Esophagus squamous epithelium (tissue), 5 donors: ENCODE measurements at regions not wholly inside any gene's neighbourhood (a gene's known extent, or its start where the extent isn't known, plus 50 kb on each side); places are given as distances from the start of the nearest gene placed in this dataset.

Experiments used
- DNase-seq: peaks from one replicate; lab custom pipeline; 2025; lab: John Stamatoyannopoulos, UW
- H3K27ac ChIP-seq, 4 donors: fragments of 200-600 bp; sonication (generic); one replicate each; pipeline ENCODE4 v1.5.1; 2016 to 2019; ENCODE audit warnings: mild to moderate bottlenecking in 1 of 4
- H3K27me3 ChIP-seq, 4 donors: fragments of 200-600 bp; sonication (generic); 1 replicate in 3 of 4; 2 replicates in 1 of 4; pipeline versions ENCODE4 v1.5.1 to v1.6.0; 2017 to 2021; ENCODE audit warnings: antibody characterized with exemption in 1 of 4
- H3K36me3 ChIP-seq, 3 donors: fragments of 200-600 bp; sonication (generic); one replicate each; pipeline ENCODE4 v1.5.1; 2016 to 2019
- H3K4me1 ChIP-seq, 3 donors: fragments of 200-600 bp; sonication (generic); one replicate each; pipeline ENCODE4 v1.5.1; 2017 to 2019
- H3K4me3 ChIP-seq, 4 donors: fragments of 200-600 bp; sonication (generic); 1 replicate in 3 of 4; 2 replicates in 1 of 4; pipeline ENCODE4 v1.5.1; 2016 to 2019; ENCODE audit warnings: mild to moderate bottlenecking in 2 of 4, moderate library complexity in 1 of 4
- H3K9me3 ChIP-seq, 3 donors: fragments of 200-600 bp; sonication (generic); one replicate each; pipeline ENCODE4 v1.5.1; 2016 to 2019
- CTCF ChIP-seq, 6 experiments: fragments of 450-650 bp in 4 of 6; fragments of 200-600 bp in 2 of 6; sonication (generic) in 2 of 6; IDR thresholded peaks; one replicate each; pipeline ENCODE4 v1.5.1; 2016 to 2019; ENCODE audit warnings: antibody characterized with exemption in 6 of 6, mild to moderate bottlenecking in 4 of 6, moderate library complexity in 4 of 6
- POLR2A ChIP-seq, 4 donors: fragments of 450-650 bp; IDR thresholded peaks; one replicate each; pipeline ENCODE4 v1.6.1; 2017; ENCODE audit warnings: antibody characterized with exemption in 4 of 4, mild to moderate bottlenecking in 4 of 4, moderate library complexity in 3 of 4
- whole genome bisulfite sequencing, 2 donors: methylation state at CpG; one replicate each; pipeline ENCODE4 v1.1.5; 2018; 5-methylcytosine and 5-hydroxymethylcytosine counted together
- intact Hi-C: fragments of 100-400 bp; cut with DNase I; formaldehyde crosslinking; loops from one replicate; pipeline ENCODE4 v1.15.0; 2022
- donor health status: DM: yes; HTN: yes; CAD: no.

GRCh38 chr20:40333591-40333990, 355.4 kb downstream of the MAFB start:
- no peak overlapping the region for H3K4me3 ChIP-seq
- intact Hi-C loops = no loop called here
- H3K27ac ChIP-seq = no peak overlapping the region
- no peak for DNase-seq
- no peaks in the 10 kb centered on the region for H3K27me3 ChIP-seq
- H3K4me1 ChIP-seq = peaks cover 3 to 27% (median 7%) of the 10 kb centered on the region in 3 donors
- TF ChIP-seq CTCF (IDR thresholded peaks at IDR 0.05) (no peak), POLR2A (IDR thresholded peaks at IDR 0.05) (no peak)
- no peaks in the 10 kb centered on the region for H3K36me3 ChIP-seq
- WGBS, 2 donors = 81 to 83% methylated on average over 2 of the region's 2 CpGs
- no peaks in the 10 kb centered on the region for H3K9me3 ChIP-seq

GRCh38 chr20:40331807-40332560, 357.1 kb downstream of the MAFB start:
- 22 to 50% methylated on average over 7 to 8 of the region's 9 CpGs for WGBS, 2 donors
- peak overlapping the region in 2 of 4 donors; percentile 11 to 40 for H3K27ac ChIP-seq
- DNase-seq = no peak
- H3K36me3 ChIP-seq = no peaks in the 10 kb centered on the region
- H3K4me3 ChIP-seq = no peak overlapping the region
- no peaks in the 10 kb centered on the region for H3K27me3 ChIP-seq
- intact Hi-C loops = no loop called here
- TF ChIP-seq POLR2A (IDR thresholded peaks at IDR 0.05) (no peak), CTCF (IDR thresholded peaks at IDR 0.05) (peak in 3 of 6 experiments; percentile 8 to 49 (median 37))
- H3K9me3 ChIP-seq = no peaks in the 10 kb centered on the region
- H3K4me1 ChIP-seq = peaks cover 3 to 30% (median 7%) of the 10 kb centered on the region in 3 donors

- peaks cover 3 to 37% (median 7%) of the 10 kb centered on the region in 3 donors for H3K4me1 ChIP-seq
- H3K4me3 ChIP-seq = no peak overlapping the region
- TF ChIP-seq POLR2A (IDR thresholded peaks at IDR 0.05) = no peak
- no peak for TF ChIP-seq CTCF (IDR thresholded peaks at IDR 0.05)
- peak overlapping the region in 2 of 4 donors; percentile 11 to 40 for H3K27ac ChIP-seq
- H3K36me3 ChIP-seq = no peaks in the 10 kb centered on the region
- intact Hi-C loops = no loop called here
- DNase-seq = no peak
- no peaks in the 10 kb centered on the region for H3K27me3 ChIP-seq
- H3K9me3 ChIP-seq = no peaks in the 10 kb centered on the region
- 77 to 81% methylated on average over 3 of the region's 3 CpGs for WGBS, 2 donors
Measured at GRCh38 chr20:40331249-40331648, 357.8 kb downstream of the MAFB start.

GRCh38 chr20:40329321-40329720, 359.7 kb downstream of the MAFB start:
- Histone ChIP-seq H3K4me1 (peaks cover 3 to 37% (median 7%) of the 10 kb centered on the region in 3 donors), H3K27ac (no peak overlapping the region), H3K27me3 (no peaks in the 10 kb centered on the region), H3K36me3 (no peaks in the 10 kb centered on the region), H3K9me3 (no peaks in the 10 kb centered on the region), H3K4me3 (no peak overlapping the region)
- no peak for DNase-seq
- 86 to 92% methylated on average over 2 of the region's 2 CpGs for WGBS, 2 donors
- TF ChIP-seq CTCF (IDR thresholded peaks at IDR 0.05) (no peak), POLR2A (IDR thresholded peaks at IDR 0.05) (no peak)
- intact Hi-C loops = no loop called here

- no peak for DNase-seq
- Histone ChIP-seq H3K4me3 (no peak overlapping the region), H3K4me1 (peaks cover 0 to 47% (median 9%) of the 10 kb centered on the region in 3 donors), H3K27me3 (no peaks in the 10 kb centered on the region), H3K9me3 (no peaks in the 10 kb centered on the region), H3K36me3 (no peaks in the 10 kb centered on the region), H3K27ac (no peak overlapping the region)
- 23 to 54% methylated on average over 3 of the region's 3 CpGs for WGBS, 2 donors
- intact Hi-C loops = no loop called here
- no peak for TF ChIP-seq CTCF (IDR thresholded peaks at IDR 0.05)
- TF ChIP-seq POLR2A (IDR thresholded peaks at IDR 0.05) = no peak
Measured at GRCh38 chr20:40326784-40327183, 362.3 kb downstream of the MAFB start.
